Tibial nerve (tissue), 4 donors: ENCODE measurements at regions not wholly inside any gene's neighbourhood (a gene's known extent, or its start where the extent isn't known, plus 50 kb on each side); places are given as distances from the start of the nearest gene placed in this dataset.

ENCODE experiments used
- DNase-seq, 2 donors: peaks; one replicate each; pipeline ENCODE4 v3.0.0-alpha.2; 2019; ENCODE audit warnings: low spot score in 2 of 2
- H3K27ac ChIP-seq, 4 donors: fragments of 200-600 bp; sonication (generic) in 3 of 4; one replicate each; pipeline ENCODE4 v1.5.1; 2017 to 2019; ENCODE audit warnings: mild to moderate bottlenecking in 1 of 4
- H3K27me3 ChIP-seq, 2 donors: fragments of 200-600 bp; sonication (generic) in 1 of 2; one replicate each; pipeline versions ENCODE4 v1.5.1 to v1.6.0; 2017 to 2019
- H3K36me3 ChIP-seq, 3 donors: fragments of 200-600 bp; sonication (generic); one replicate each; pipeline ENCODE4 v1.5.1; 2018 to 2019
- H3K4me1 ChIP-seq, 4 donors: fragments of 200-600 bp; sonication (generic) in 3 of 4; one replicate each; pipeline ENCODE4 v1.5.1; 2017 to 2019
- H3K4me3 ChIP-seq, 4 donors: fragments of 200-600 bp; sonication (generic) in 3 of 4; one replicate each; pipeline ENCODE4 v1.5.1; 2017 to 2019; ENCODE audit warnings: mild to moderate bottlenecking in 1 of 4, moderate library complexity in 1 of 4
- H3K9me3 ChIP-seq, 4 donors: fragments of 200-600 bp; sonication (generic) in 3 of 4; one replicate each; pipeline ENCODE4 v1.5.1; 2017 to 2019
- EP300 ChIP-seq, 2 donors: sonication (generic); formaldehyde crosslinking; IDR thresholded peaks; one replicate each; pipeline ENCODE4 v1.6.1; 2017; ENCODE audit warnings: antibody characterized with exemption in 2 of 2, mild to moderate bottlenecking in 1 of 2
- POLR2A ChIP-seq, 2 donors: fragments of 450-650 bp; IDR thresholded peaks; one replicate each; pipeline ENCODE4 v1.6.1; 2017; ENCODE audit warnings: antibody characterized with exemption in 2 of 2, mild to moderate bottlenecking in 2 of 2, moderate library complexity in 2 of 2
- WGBS, 2 donors: methylation state at CpG; one replicate each; pipeline ENCODE4 v1.1.5; 2018; 5-methylcytosine and 5-hydroxymethylcytosine counted together
- TF ChIP-seq, protein P1 (sequence below), 5 experiments: fragments of 200-600 bp in 3 of 5; fragments of 450-650 bp in 2 of 5; sonication (generic) in 3 of 5; IDR thresholded peaks; one replicate each; pipeline ENCODE4 v1.5.1; 2016 to 2019; ENCODE audit warnings: antibody characterized with exemption in 5 of 5, mild to moderate bottlenecking in 3 of 5, moderate library complexity in 2 of 5

- H3K4me1 ChIP-seq = no peaks in the 10 kb centered on the region
- no peak overlapping the region for H3K27ac ChIP-seq
- no peaks in the 10 kb centered on the region for H3K36me3 ChIP-seq
- TF ChIP-seq EP300 (IDR thresholded peaks at IDR 0.05) (no peak), POLR2A (IDR thresholded peaks at IDR 0.05) (no peak)
- TF ChIP-seq, protein P1, sequence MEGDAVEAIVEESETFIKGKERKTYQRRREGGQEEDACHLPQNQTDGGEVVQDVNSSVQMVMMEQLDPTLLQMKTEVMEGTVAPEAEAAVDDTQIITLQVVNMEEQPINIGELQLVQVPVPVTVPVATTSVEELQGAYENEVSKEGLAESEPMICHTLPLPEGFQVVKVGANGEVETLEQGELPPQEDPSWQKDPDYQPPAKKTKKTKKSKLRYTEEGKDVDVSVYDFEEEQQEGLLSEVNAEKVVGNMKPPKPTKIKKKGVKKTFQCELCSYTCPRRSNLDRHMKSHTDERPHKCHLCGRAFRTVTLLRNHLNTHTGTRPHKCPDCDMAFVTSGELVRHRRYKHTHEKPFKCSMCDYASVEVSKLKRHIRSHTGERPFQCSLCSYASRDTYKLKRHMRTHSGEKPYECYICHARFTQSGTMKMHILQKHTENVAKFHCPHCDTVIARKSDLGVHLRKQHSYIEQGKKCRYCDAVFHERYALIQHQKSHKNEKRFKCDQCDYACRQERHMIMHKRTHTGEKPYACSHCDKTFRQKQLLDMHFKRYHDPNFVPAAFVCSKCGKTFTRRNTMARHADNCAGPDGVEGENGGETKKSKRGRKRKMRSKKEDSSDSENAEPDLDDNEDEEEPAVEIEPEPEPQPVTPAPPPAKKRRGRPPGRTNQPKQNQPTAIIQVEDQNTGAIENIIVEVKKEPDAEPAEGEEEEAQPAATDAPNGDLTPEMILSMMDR (IDR thresholded peaks at IDR 0.05) = no peak
- H3K9me3 ChIP-seq = no peaks in the 10 kb centered on the region
- 58 to 63% methylated on average over 15 of the region's 15 CpGs for WGBS, 2 donors
- DNase-seq = no peak
- no peak overlapping the region for H3K4me3 ChIP-seq
- H3K27me3 ChIP-seq = no peaks in the 10 kb centered on the region
These were observed 430.1 kb upstream of the WWC1 start for GRCh38 chr5:167861129-167861927.

GRCh38 chr5:167861928-167862426, 429.5 kb upstream of the WWC1 start:
- TF ChIP-seq EP300 (IDR thresholded peaks at IDR 0.05) (no peak), POLR2A (IDR thresholded peaks at IDR 0.05) (no peak)
- TF ChIP-seq, protein P1 (IDR thresholded peaks at IDR 0.05) = no peak
- Histone ChIP-seq H3K36me3 (no peaks in the 10 kb centered on the region), H3K9me3 (no peaks in the 10 kb centered on the region), H3K4me1 (no peaks in the 10 kb centered on the region), H3K27ac (no peak overlapping the region), H3K4me3 (no peak overlapping the region), H3K27me3 (no peaks in the 10 kb centered on the region)
- no peak for DNase-seq
- WGBS, 2 donors = 94 to 95% methylated on average over 2 of the region's 2 CpGs

- H3K4me1 ChIP-seq = peaks cover 0 to 2% (median 0%) of the 10 kb centered on the region in 4 donors
- TF ChIP-seq EP300 (IDR thresholded peaks at IDR 0.05) (no peak), POLR2A (IDR thresholded peaks at IDR 0.05) (no peak)
- TF ChIP-seq, protein P1 (IDR thresholded peaks at IDR 0.05) = no peak
- H3K27me3 ChIP-seq = no peaks in the 10 kb centered on the region
- H3K27ac ChIP-seq = no peak overlapping the region
- no peaks in the 10 kb centered on the region for H3K9me3 ChIP-seq
- H3K4me3 ChIP-seq = no peak overlapping the region
- DNase-seq = no peak
- H3K36me3 ChIP-seq = no peaks in the 10 kb centered on the region
- 62 to 75% methylated on average over 2 of the region's 2 CpGs for WGBS, 2 donors
These were observed 427.6 kb upstream of the WWC1 start for GRCh38 chr5:167863883-167864282.

GRCh38 chr5:167864801-167865200, 426.6 kb upstream of the WWC1 start:
- peaks cover 0 to 5% (median 0%) of the 10 kb centered on the region in 4 donors for H3K4me1 ChIP-seq

DNA sequence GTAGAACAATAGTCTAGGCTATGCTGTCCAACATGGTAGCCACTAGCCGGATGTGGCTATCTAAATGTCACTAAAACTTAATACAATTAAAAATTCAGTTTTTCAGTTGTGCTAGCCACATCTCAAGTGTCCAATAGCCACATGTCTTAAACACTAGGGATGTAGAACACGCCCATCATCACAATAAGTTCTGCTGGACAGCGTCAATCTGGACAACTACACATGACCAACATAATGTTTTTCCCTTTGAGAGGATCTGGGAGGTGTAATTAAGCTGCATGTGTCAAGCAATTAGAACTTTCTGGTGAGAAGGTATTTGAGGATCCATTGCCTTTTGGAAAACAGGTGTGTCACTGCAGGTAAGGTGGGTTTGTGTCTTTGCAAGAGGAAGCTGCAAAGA, 424.6 kb upstream of the WWC1 start:
- H3K4me1 ChIP-seq = peaks cover 0 to 5% (median 0%) of the 10 kb centered on the region in 4 donors
- H3K27me3 ChIP-seq = no peaks in the 10 kb centered on the region
- H3K36me3 ChIP-seq = no peaks in the 10 kb centered on the region
- DNase-seq = no peak
- no peak for TF ChIP-seq POLR2A (IDR thresholded peaks at IDR 0.05)
- no peak for TF ChIP-seq EP300 (IDR thresholded peaks at IDR 0.05)
- TF ChIP-seq, protein P1 (IDR thresholded peaks at IDR 0.05) = no peak
- H3K27ac ChIP-seq = no peak overlapping the region
- no peaks in the 10 kb centered on the region for H3K9me3 ChIP-seq
- 90 to 92% methylated on average over 3 of the region's 3 CpGs for WGBS, 2 donors
- H3K4me3 ChIP-seq = no peak overlapping the region

More at GRCh38 chr5:167864801-167865200, 426.6 kb upstream of the WWC1 start:
- no peak overlapping the region for H3K4me3 ChIP-seq
- 86 to 87% methylated on average over 6 of the region's 6 CpGs for WGBS, 2 donors
- TF ChIP-seq, protein P1 (IDR thresholded peaks at IDR 0.05) = no peak
- TF ChIP-seq POLR2A (IDR thresholded peaks at IDR 0.05) (no peak), EP300 (IDR thresholded peaks at IDR 0.05) (no peak)
- H3K27me3 ChIP-seq = no peaks in the 10 kb centered on the region
- no peak for DNase-seq
- H3K9me3 ChIP-seq = no peaks in the 10 kb centered on the region
- H3K36me3 ChIP-seq = no peaks in the 10 kb centered on the region
- H3K27ac ChIP-seq = no peak overlapping the region
